Retinal pigment epithelial cell (primary cell): ENCODE measurements at regions not wholly inside any gene's neighbourhood (a gene's known extent, or its start where the extent isn't known, plus 50 kb on each side); places are given as distances from the start of the nearest gene placed in this dataset.

Experiments
- DNase-seq: peaks from one replicate; pipeline ENCODE4 v3.0.0-alpha.2; 2010; ENCODE audit warnings: low read depth
- H3K4me3 ChIP-seq: 2 replicates; pipeline ENCODE4 v1.5.1; 2011; ENCODE audit warnings: mild to moderate bottlenecking, low read length, control low read depth, moderate library complexity
- TF ChIP-seq, protein P1 (sequence below): conservative IDR thresholded peaks from 2 replicates; pipeline ENCODE4 v1.5.1; 2011; ENCODE audit warnings: low read depth, low read length, control low read depth, inconsistent platforms

DNA sequence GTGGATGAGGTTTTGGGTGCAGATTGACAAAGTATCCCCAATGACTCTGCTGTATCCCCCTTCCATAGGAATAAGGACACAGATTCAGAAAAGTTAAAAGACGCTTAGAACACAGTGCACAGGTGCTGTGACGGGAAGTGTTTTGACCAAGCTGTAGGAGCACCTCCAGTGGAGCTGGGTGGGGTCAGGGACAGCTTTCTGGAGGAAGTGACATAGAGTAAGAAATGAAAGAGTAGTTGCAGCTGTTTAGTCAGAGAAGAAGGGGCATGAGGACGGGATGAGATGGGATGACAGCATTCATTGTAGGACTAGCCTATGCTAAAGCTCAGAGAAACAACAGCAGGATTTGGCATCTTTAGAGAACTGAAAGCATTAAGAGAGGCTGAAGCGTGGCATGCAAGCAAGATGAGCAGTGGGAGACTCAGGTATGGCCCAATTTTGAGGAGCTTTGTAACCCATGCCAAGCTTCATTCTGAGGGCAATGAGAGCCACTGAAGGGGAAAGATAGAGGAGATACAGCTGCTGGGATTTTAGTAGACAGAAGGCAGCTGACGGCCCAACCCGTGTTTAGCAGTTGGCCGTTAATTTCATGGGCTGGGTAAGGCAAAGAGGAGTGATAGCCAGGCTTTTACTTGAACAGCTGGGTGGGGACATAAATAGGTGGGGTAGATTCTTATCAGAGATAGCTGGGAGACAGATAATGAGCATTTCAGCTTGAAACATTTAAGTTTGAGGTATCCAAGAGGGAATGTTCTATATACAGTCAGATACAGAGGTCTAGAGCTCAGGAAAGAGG is 131.8 kb upstream of the KRAS start:
- no peak overlapping the region for H3K4me3 ChIP-seq
- TF ChIP-seq, protein P1, sequence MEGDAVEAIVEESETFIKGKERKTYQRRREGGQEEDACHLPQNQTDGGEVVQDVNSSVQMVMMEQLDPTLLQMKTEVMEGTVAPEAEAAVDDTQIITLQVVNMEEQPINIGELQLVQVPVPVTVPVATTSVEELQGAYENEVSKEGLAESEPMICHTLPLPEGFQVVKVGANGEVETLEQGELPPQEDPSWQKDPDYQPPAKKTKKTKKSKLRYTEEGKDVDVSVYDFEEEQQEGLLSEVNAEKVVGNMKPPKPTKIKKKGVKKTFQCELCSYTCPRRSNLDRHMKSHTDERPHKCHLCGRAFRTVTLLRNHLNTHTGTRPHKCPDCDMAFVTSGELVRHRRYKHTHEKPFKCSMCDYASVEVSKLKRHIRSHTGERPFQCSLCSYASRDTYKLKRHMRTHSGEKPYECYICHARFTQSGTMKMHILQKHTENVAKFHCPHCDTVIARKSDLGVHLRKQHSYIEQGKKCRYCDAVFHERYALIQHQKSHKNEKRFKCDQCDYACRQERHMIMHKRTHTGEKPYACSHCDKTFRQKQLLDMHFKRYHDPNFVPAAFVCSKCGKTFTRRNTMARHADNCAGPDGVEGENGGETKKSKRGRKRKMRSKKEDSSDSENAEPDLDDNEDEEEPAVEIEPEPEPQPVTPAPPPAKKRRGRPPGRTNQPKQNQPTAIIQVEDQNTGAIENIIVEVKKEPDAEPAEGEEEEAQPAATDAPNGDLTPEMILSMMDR, result no peak
- DNase-seq, result no peak

DNA sequence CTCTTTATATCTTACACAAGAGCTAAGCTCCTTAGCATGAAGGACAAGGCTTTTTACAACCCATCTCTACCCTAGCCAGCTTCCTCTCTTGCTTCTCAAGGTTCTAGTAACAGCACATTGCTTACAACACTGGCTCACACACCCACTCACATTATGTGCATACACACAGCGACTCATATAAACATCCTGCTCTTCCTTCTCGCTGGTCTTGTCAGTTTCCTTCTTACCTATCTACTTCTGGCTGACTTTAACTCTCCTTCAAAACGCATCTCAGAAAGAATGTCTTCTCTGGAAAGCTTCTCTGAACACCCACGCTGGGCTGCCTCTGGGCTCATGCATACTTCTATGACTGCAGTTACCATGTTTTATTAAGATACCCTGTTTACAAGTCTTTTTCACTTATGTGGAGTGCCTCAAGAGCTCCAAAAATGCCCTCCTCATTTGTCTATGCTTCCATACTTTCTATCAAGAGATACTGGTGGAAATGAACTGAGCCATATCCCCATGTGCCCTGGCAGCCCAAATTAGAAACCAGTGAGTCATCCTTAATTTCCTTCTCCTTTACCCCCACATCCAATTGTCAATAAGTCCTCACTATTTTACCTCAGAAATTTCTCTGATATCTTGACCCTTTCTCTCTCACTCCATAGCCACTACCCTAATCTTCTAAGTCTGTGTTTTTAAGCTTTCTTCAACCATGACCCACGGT is 126.9 kb upstream of the KRAS start:
- no peak overlapping the region for H3K4me3 ChIP-seq
- no peak for DNase-seq
- TF ChIP-seq, protein P1, result no peak

DNA sequence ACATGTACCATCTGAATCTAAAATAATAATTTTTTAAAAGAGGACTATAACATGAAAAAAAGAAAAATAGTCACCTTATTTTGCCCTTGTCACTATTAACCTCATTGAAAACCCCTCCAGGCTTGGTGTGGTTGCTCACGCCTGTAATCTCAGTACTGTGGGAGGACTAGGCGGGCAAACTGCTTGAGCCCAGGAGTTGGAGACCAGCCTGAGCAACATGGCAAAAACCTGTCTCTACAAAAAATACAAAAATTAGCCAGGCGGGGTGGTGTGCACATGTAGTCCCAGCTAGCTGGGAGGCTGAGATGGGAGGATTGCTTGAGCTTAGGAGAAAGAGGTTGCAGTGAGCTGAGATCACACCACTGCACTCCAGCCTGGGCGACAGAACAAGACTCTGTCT is 126.3 kb upstream of the KRAS start:
- no peak overlapping the region for H3K4me3 ChIP-seq
- no peak for DNase-seq
- TF ChIP-seq, protein P1, result no peak

DNA sequence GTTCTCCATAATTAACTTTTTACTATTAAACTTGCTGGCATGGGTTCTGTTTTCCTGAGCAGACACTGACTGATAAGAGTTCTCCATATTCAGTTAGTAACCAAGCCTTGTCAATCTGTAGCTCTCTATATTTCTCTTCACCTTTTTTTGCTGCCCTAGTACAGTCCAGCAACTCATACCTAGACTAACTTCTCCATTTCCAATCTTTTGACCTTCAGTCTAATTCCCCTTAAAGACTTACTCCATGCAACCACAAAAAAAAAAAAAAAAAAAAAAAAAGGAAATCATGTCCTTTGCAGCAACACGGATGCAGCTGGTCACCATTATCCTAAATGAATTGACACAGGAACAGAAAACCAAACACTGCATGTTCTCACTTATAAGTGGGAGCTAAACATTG is 125.7 kb upstream of the KRAS start:
- TF ChIP-seq, protein P1, result no peak
- DNase-seq, result no peak
- no peak overlapping the region for H3K4me3 ChIP-seq

DNA sequence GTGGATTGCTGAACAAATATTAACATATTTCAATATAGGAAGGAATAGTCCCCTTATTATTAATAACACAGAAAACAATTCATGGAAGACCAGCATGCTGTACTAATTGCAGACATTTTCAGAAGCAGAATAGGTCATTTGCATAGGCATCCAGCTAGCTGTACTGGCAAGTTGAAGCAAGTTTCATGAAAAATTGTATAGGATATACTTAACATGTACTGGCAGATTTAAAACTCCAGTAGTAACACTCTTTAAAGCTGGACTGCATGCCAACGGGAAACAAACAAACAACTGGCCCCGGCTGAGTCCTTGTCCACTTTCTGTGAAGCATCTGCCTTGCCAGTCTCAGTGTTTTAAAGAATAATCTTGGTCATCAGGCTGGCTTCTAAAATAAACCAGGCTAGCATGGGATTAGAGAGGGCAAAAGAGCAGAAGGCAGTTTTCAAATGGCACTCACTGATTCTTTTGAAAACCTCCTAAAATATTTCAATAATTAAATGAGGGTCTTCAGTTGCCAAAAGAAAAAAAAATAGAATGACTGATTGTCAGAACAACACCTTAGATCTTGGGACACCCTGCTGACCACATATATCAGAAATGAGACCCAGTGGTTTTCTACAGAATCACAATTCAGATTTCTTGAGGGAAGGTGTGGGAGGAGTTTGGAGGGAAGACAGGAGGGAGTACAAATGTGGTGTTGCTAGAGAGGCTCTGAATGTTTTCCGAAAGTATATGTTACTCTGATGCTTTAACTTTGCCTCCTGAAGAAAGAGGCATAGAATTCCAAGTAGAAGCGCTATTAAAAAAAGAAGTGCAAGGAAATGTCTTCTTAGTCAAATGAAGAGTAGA is 122.5 kb upstream of the KRAS start:
- no peak for DNase-seq
- TF ChIP-seq, protein P1, result no peak
- H3K4me3 ChIP-seq, result no peak overlapping the region

DNA sequence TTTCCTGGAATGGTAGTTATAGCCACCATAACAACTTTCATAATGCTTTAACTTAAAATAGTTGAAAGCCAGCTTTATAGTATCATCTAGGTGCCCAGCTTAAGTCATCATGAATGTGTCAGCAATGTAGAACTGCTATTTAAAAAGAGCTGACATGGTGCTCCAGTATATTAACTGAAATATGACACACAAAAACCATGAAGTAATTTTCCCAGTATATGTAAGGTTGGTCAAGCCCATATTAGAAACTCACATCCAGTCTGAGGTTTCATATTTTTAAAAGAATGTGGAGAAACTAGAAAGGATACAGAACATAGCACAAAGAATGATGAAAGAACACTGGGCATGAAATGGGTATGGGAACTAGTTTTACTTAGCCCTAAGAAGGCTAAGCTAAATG is 121.3 kb upstream of the KRAS start:
- TF ChIP-seq, protein P1, result no peak
- no peak for DNase-seq
- H3K4me3 ChIP-seq, result no peak overlapping the region
